K562 (cell line): ENCODE measurements at regions not wholly inside any gene's neighbourhood (a gene's known extent, or its start where the extent isn't known, plus 50 kb on each side); places are given as distances from the start of the nearest gene placed in this dataset.
"Not testable (repeated sequence)": the region's sequence is repeated elsewhere in the genome, so short reads cannot be mapped to it uniquely, and the experiment has no call there.

ENCODE experiments used
- ATAC-seq: fragments of 200-7000 bp; cut with Tn5 transposase; 3 replicates; pipeline ENCODE4 v1.9.1; 2020; ENCODE audit warnings: moderate library complexity
- BruUV-seq: library from RNA; stranded (reverse); fragments of 400-500 nt; replicated peaks from 2 replicates; lab custom pipeline; 2021; lab: Mats Ljungman, UMichigan
- CTCF ChIA-PET: fragments of 300-600 bp; formaldehyde crosslinking; extraction: SDS; loops from one replicate; lab custom pipeline; 2021; ENCODE audit warnings: low intra/inter-chr PET ratio; lab: Yijun Ruan, JAX
- POLR2A ChIA-PET: fragments of 300-600, 350-650 bp; sonication (Branson Sonifier 250); formaldehyde crosslinking; extraction: SDS; loops from one replicate; lab custom pipeline; 2021; ENCODE audit warnings: antibody characterized with exemption, inconsistent platforms; lab: Yijun Ruan, JAX
- DNase-seq, 4 experiments: peaks; one replicate each; pipeline versions ENCODE4 v3.0.0 to v3.0.0-alpha.2; 2011 to 2018; ENCODE audit warnings: low spot score in 3 of 4, mixed read lengths in 3 of 4; ENCODE audit errors: extremely low read depth in 1 of 4
- FAIRE-seq: peaks from 2 replicates; lab custom pipeline; 2011; peaks lifted over from hg19 to GRCh38; lab: Jason Lieb, UNC
- H2AFZ ChIP-seq: 2 replicates; pipeline ENCODE4 v1.6.0; 2011; ENCODE audit warnings: low read depth, low read length, control low read depth, inconsistent platforms
- H3K27ac ChIP-seq: fragments of 200-600 bp; 3 replicates; pipeline ENCODE4 v1.8.0; 2011; ENCODE audit warnings: low read depth, mild to moderate bottlenecking, control low read depth, inconsistent platforms, low read length, moderate library complexity, mixed read lengths; ENCODE audit errors: extremely low read depth
- H3K27me3 ChIP-seq, 2 experiments: fragments of 300-600 bp in 1 of 2; 2 replicates in 1 of 2; 3 replicates in 1 of 2; pipeline versions ENCODE4 v1.6.0 to v1.8.0; 2011; ENCODE audit warnings: inconsistent platforms in 2 of 2, low read length in 2 of 2, mild to moderate bottlenecking in 1 of 2, mixed read lengths in 1 of 2, moderate library complexity in 1 of 2; ENCODE audit not compliant: control insufficient read depth in 2 of 2, insufficient read depth in 2 of 2
- H3K36me3 ChIP-seq: fragments of 300-600 bp; 3 replicates; pipeline ENCODE4 v1.8.0; 2011; ENCODE audit warnings: mild to moderate bottlenecking, low read length, inconsistent platforms; ENCODE audit not compliant: control insufficient read depth, insufficient read depth
- H3K4me1 ChIP-seq, 2 experiments: fragments of 200-600 bp in 1 of 2; replicated peaks in 1 of 2; 2 replicates in 1 of 2; 3 replicates in 1 of 2; pipeline versions ENCODE4 v1.5.1 to v1.8.0; 2011; ENCODE audit warnings: inconsistent platforms in 2 of 2, low read length in 2 of 2, mild to moderate bottlenecking in 1 of 2, mixed read lengths in 1 of 2, moderate library complexity in 1 of 2; ENCODE audit not compliant: control insufficient read depth in 2 of 2, insufficient read depth in 2 of 2
- H3K4me2 ChIP-seq: 2 replicates; pipeline ENCODE4 v1.6.1; 2011; ENCODE audit warnings: low read length, control low read depth, inconsistent platforms, mixed read lengths; ENCODE audit not compliant: insufficient read depth
- H3K4me3 ChIP-seq: fragments of 200-600 bp; sonication (generic), shearing (Covaris generic); 2 replicates; pipeline ENCODE4 v1.5.1; 2016; ENCODE audit warnings: control low read depth, inconsistent platforms
- H3K79me2 ChIP-seq: fragments of 200-600 bp; 3 replicates; pipeline ENCODE4 v1.8.0; 2011; ENCODE audit warnings: low read length, inconsistent platforms; ENCODE audit not compliant: control insufficient read depth, insufficient read depth
- H3K9ac ChIP-seq, 2 experiments: 2 replicates each; pipeline versions ENCODE4 v1.6.0 to v1.6.1; 2011; ENCODE audit warnings: low read depth in 2 of 2, low read length in 2 of 2, control low read depth in 1 of 2, inconsistent platforms in 1 of 2, mild to moderate bottlenecking in 1 of 2, mixed read lengths in 1 of 2; ENCODE audit not compliant: insufficient read depth in 1 of 2
- H3K9me1 ChIP-seq: one replicate; pipeline ENCODE4 v1.6.0; 2011; ENCODE audit warnings: inconsistent platforms, mild to moderate bottlenecking, low read length, moderate library complexity; ENCODE audit not compliant: control insufficient read depth, insufficient read depth
- H3K9me3 ChIP-seq: replicated peaks from 2 replicates; pipeline ENCODE4 v1.5.1; 2011; ENCODE audit warnings: low read depth, low read length, inconsistent platforms; ENCODE audit not compliant: control insufficient read depth, insufficient read depth
- H4K20me1 ChIP-seq: replicated peaks from 2 replicates; pipeline ENCODE4 v1.6.1; 2011; ENCODE audit warnings: low read length, inconsistent platforms, mixed read lengths; ENCODE audit not compliant: control insufficient read depth, insufficient read depth
- COPS2 ChIP-seq: fragments of 450-650 bp; conservative IDR thresholded peaks from 2 replicates; pipeline ENCODE4 v1.6.1; 2016; ENCODE audit warnings: mild to moderate bottlenecking, moderate library complexity
- MEF2D ChIP-seq: conservative IDR thresholded peaks from 2 replicates; pipeline ENCODE4 v1.6.1; 2016; ENCODE audit warnings: low read depth, missing genetic modification characterization, missing compliant biosample characterization
- NCOA4 ChIP-seq: fragments of 450-650 bp; IDR thresholded peaks from 2 replicates; pipeline ENCODE4 v1.6.1; 2018; ENCODE audit warnings: mild to moderate bottlenecking; ENCODE audit not compliant: partially characterized antibody
- SMARCE1 ChIP-seq: fragments of 450-650 bp; IDR thresholded peaks from 2 replicates; pipeline ENCODE4 v1.7.1; 2016; ENCODE audit warnings: mild to moderate bottlenecking
- ZKSCAN3 ChIP-seq: fragments of 250-450 bp; sonication (Bioruptor Pico); IDR thresholded peaks from 2 replicates; pipeline ENCODE4 v1.4.0; 2020
- ZNF134 ChIP-seq: fragments of 250-450 bp; sonication (Bioruptor Pico); conservative IDR thresholded peaks from 2 replicates; pipeline ENCODE4 v1.4.0; 2020
- ZNF444 ChIP-seq: fragments of 250-450 bp; sonication (Bioruptor Pico); IDR thresholded peaks from 2 replicates; pipeline ENCODE4 v1.4.0; 2020; ENCODE audit warnings: mild to moderate bottlenecking, moderate library complexity
- WGBS: fragments of 100-300 bp; shearing (Covaris generic); methylation state at CpG from one replicate; pipeline ENCODE4 v1.1.6; 2016; ENCODE audit warnings: low coverage, mixed read lengths; ENCODE audit not compliant: insufficient coverage; ENCODE audit errors: missing lambda C conversion rate; 5-methylcytosine and 5-hydroxymethylcytosine counted together
- in situ Hi-C: fragments of 300-500 bp; cut with MboI; formaldehyde crosslinking; loops from 4 replicates; pipeline ENCODE4 v1.15.0; 2018; ENCODE audit warnings: inconsistent platforms, mixed read lengths
- intact Hi-C: fragments of 100-400 bp; cut with micrococcal nuclease; formaldehyde crosslinking; loops from 2 replicates; pipeline ENCODE4 v1.14.2; 2022
- TF ChIP-seq, protein P1 (sequence below): fragments of 250-450 bp; sonication (Bioruptor Pico); IDR thresholded peaks from 2 replicates; pipeline ENCODE4 v1.4.0; 2020; ENCODE audit warnings: borderline replicate concordance

DNA sequence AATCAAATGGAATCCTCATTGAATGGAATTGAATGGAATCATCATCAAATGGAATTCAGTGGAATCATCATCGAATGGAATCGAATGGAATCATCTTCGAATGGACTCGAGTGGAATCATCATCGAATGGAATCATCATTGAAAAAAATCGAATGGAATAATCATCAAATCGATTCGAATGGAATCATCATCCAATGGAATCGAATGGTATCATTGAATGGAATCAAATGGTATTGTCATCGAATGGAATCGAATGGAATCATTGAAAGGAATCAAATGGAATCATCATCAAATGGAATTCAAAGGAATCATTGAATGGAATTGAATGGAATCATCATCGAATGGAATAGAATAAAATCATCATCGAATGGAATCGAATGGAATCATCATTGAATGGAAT is 619.3 kb downstream of the TP53TG3F start:
- CTCF ChIA-PET = no interaction called here
- BruUV-seq = no TSS peak
- Histone ChIP-seq H3K4me3 (no peak overlapping the region), H3K9me1 (no peaks in the 10 kb centered on the region), H3K27me3 (no peaks in the 10 kb centered on the region), H3K36me3 (no peaks in the 10 kb centered on the region), H3K9ac (no peak overlapping the region), H3K9me3 (peaks cover 3% of the 10 kb centered on the region; the same call in 1 of the 2 replicates), H4K20me1 (no peaks in the 10 kb centered on the region), H2AFZ (no peak overlapping the region), H3K4me2 (no peak overlapping the region)
- WGBS = 0% methylated on average over 14 of the region's 14 CpGs
- in situ Hi-C loops (loop anchor here (25.0 kb wide), 1 partner anchor 509 kb away; no protein-coding TSS in a partner anchor), intact Hi-C loops (no loop called here)
- FAIRE-seq (no peak), ATAC-seq (no peak)
- POLR2A ChIA-PET = no interaction called here
- TF ChIP-seq ZKSCAN3 (CRISPR knock-in tag) (no peak), SMARCE1 (no peak), NCOA4 (no peak), ZNF134 (CRISPR knock-in tag) (no peak), MEF2D (tag) (no peak), COPS2 (no peak), ZNF444 (CRISPR knock-in tag) (no peak)
- TF ChIP-seq, protein P1, sequence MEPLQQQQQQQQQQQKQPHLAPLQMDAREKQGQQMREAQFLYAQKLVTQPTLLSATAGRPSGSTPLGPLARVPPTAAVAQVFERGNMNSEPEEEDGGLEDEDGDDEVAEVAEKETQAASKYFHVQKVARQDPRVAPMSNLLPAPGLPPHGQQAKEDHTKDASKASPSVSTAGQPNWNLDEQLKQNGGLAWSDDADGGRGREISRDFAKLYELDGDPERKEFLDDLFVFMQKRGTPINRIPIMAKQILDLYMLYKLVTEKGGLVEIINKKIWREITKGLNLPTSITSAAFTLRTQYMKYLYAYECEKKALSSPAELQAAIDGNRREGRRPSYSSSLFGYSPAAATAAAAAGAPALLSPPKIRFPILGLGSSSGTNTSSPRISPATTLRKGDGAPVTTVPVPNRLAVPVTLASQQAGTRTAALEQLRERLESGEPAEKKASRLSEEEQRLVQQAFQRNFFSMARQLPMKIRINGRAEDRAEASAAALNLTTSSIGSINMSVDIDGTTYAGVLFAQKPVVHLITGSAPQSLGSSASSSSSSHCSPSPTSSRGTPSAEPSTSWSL (CRISPR knock-in tag) = no peak
- TF ChIP-seq, all 486 proteins: peak for 0
- DNase-seq = no peak
- Histone ChIP-seq H3K27ac (no peak overlapping the region), H3K4me1 (no peaks in the 10 kb centered on the region), H3K79me2 (no peaks in the 10 kb centered on the region)

DNA sequence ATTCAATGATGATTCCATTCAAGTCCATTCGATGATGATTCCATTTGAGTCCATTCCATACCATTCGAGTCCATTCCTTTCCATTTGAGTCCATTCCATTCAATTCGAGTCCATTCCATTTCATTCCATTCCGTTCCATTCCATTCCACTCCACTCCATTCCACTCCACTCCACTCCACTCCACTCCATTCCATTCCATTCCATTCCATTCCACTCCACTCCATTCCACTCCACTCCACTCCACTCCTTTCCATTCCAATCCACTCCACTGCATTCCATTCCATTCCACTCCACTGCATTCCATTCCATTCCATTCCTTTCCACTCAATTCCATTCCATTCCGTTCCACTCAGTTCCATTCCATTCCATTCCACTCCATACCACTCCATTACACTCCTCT is 625.6 kb downstream of the TP53TG3F start:
- CTCF ChIA-PET, H4K20me1 ChIP-seq, FAIRE-seq, POLR2A ChIA-PET, DNase-seq, H3K9me1 ChIP-seq, H3K79me2 ChIP-seq, H3K4me1 ChIP-seq, H3K9ac ChIP-seq, intact Hi-C loops, H3K27me3 ChIP-seq, H2AFZ ChIP-seq, H3K36me3 ChIP-seq, H3K27ac ChIP-seq, H3K4me3 ChIP-seq, H3K4me2 ChIP-seq, BruUV-seq, ATAC-seq, H3K9me3 ChIP-seq: not testable (repeated sequence)
- 4% methylated on average over 5 of the region's 5 CpGs for WGBS
- in situ Hi-C loops = loop anchor here (25.0 kb wide), 1 partner anchor 502 kb away; no protein-coding TSS in a partner anchor
